ENCODE measurements at regions not wholly inside any gene's neighbourhood (a gene's known extent, or its start where the extent isn't known, plus 50 kb on each side); places are given as distances from the start of the nearest gene placed in this dataset.

- DNase-seq (ENCODE audit: low read depth in 6 of 9, low spot score in 9 of 9) = no peak
- WGBS = 75% methylated on average over 25 of the region's 25 CpGs
- Histone ChIP-seq H3K4me3 (ENCODE audit: low read length in 2 of 2) (no peak overlapping the region), H3K4me1 (ENCODE audit: control insufficient read depth in 2 of 2, insufficient read depth in 2 of 2, low read length in 2 of 2) (no peaks in the 10 kb centered on the region), H3K36me3 (ENCODE audit: control insufficient read depth in 2 of 2, insufficient read depth in 2 of 2, low read length in 1 of 2) (no peaks in the 10 kb centered on the region), H3K27me3 (ENCODE audit: control insufficient read depth in 2 of 2, insufficient read depth in 1 of 2, low read length in 1 of 2) (no peaks in the 10 kb centered on the region), H3K9me3 (ENCODE audit: control insufficient read depth in 2 of 2, insufficient read depth in 1 of 2, low read length in 1 of 2) (peaks cover 20 to 100% of the 10 kb centered on the region in 2 donors), H3K27ac (ENCODE audit: low read depth in 1 of 2, low read length in 1 of 2) (no peak overlapping the region)
Measured at GRCh38 chr12:34400986-34401658, 378.8 kb downstream of the ALG10 start.

GRCh38 chr12:34401659-34402227 lies 379.4 kb downstream of the ALG10 start:
- Histone ChIP-seq H3K36me3 (ENCODE audit: control insufficient read depth in 2 of 2, insufficient read depth in 2 of 2, low read length in 1 of 2) (no peaks in the 10 kb centered on the region), H3K27ac (ENCODE audit: low read depth in 1 of 2, low read length in 1 of 2) (no peak overlapping the region), H3K27me3 (ENCODE audit: control insufficient read depth in 2 of 2, insufficient read depth in 1 of 2, low read length in 1 of 2) (no peaks in the 10 kb centered on the region), H3K4me1 (ENCODE audit: control insufficient read depth in 2 of 2, insufficient read depth in 2 of 2, low read length in 2 of 2) (no peaks in the 10 kb centered on the region), H3K9me3 (ENCODE audit: control insufficient read depth in 2 of 2, insufficient read depth in 1 of 2, low read length in 1 of 2) (peaks cover 20 to 100% of the 10 kb centered on the region in 2 donors), H3K4me3 (ENCODE audit: low read length in 2 of 2) (no peak overlapping the region)
- DNase-seq (ENCODE audit: low read depth in 6 of 9, low spot score in 9 of 9) = no peak
- 62% methylated on average over 28 of the region's 28 CpGs for WGBS

- H3K9me3 ChIP-seq (ENCODE audit: control insufficient read depth in 2 of 2, insufficient read depth in 1 of 2, low read length in 1 of 2) = peaks cover 14 to 99% of the 10 kb centered on the region in 2 donors
Measured at GRCh38 chr12:34402228-34402898, 380.1 kb downstream of the ALG10 start.

GRCh38 chr12:34402899-34403705 lies 380.8 kb downstream of the ALG10 start:
- H3K27ac ChIP-seq (ENCODE audit: low read depth in 1 of 2, low read length in 1 of 2) = no peak overlapping the region
- no peaks in the 10 kb centered on the region for H3K27me3 ChIP-seq (ENCODE audit: control insufficient read depth in 2 of 2, insufficient read depth in 1 of 2, low read length in 1 of 2)
- H3K9me3 ChIP-seq (ENCODE audit: control insufficient read depth in 2 of 2, insufficient read depth in 1 of 2, low read length in 1 of 2) = peaks cover 12 to 91% of the 10 kb centered on the region in 2 donors
- WGBS = 80% methylated on average over 33 of the region's 33 CpGs
- DNase-seq (ENCODE audit: low read depth in 6 of 9, low spot score in 9 of 9) = no peak
- H3K4me3 ChIP-seq (ENCODE audit: low read length in 2 of 2) = no peak overlapping the region
- H3K4me1 ChIP-seq (ENCODE audit: control insufficient read depth in 2 of 2, insufficient read depth in 2 of 2, low read length in 2 of 2) = no peaks in the 10 kb centered on the region
- H3K36me3 ChIP-seq (ENCODE audit: control insufficient read depth in 2 of 2, insufficient read depth in 2 of 2, low read length in 1 of 2) = no peaks in the 10 kb centered on the region

More at GRCh38 chr12:34402228-34402898, 380.1 kb downstream of the ALG10 start:
- Histone ChIP-seq H3K4me3 (ENCODE audit: low read length in 2 of 2) (no peak overlapping the region), H3K36me3 (ENCODE audit: control insufficient read depth in 2 of 2, insufficient read depth in 2 of 2, low read length in 1 of 2) (no peaks in the 10 kb centered on the region), H3K4me1 (ENCODE audit: control insufficient read depth in 2 of 2, insufficient read depth in 2 of 2, low read length in 2 of 2) (no peaks in the 10 kb centered on the region), H3K27me3 (ENCODE audit: control insufficient read depth in 2 of 2, insufficient read depth in 1 of 2, low read length in 1 of 2) (no peaks in the 10 kb centered on the region), H3K27ac (ENCODE audit: low read depth in 1 of 2, low read length in 1 of 2) (no peak overlapping the region)
- no peak for DNase-seq (ENCODE audit: low read depth in 6 of 9, low spot score in 9 of 9)
- 72% methylated on average over 30 of the region's 30 CpGs for whole genome bisulfite sequencing

GRCh38 chr12:34403706-34404376 lies 381.5 kb downstream of the ALG10 start:
- DNase-seq (ENCODE audit: low read depth in 6 of 9, low spot score in 9 of 9) = no peak
- Histone ChIP-seq H3K27me3 (ENCODE audit: control insufficient read depth in 2 of 2, insufficient read depth in 1 of 2, low read length in 1 of 2) (no peaks in the 10 kb centered on the region), H3K4me1 (ENCODE audit: control insufficient read depth in 2 of 2, insufficient read depth in 2 of 2, low read length in 2 of 2) (no peaks in the 10 kb centered on the region), H3K9me3 (ENCODE audit: control insufficient read depth in 2 of 2, insufficient read depth in 1 of 2, low read length in 1 of 2) (peaks cover 9 to 84% of the 10 kb centered on the region in 2 donors), H3K36me3 (ENCODE audit: control insufficient read depth in 2 of 2, insufficient read depth in 2 of 2, low read length in 1 of 2) (no peaks in the 10 kb centered on the region), H3K4me3 (ENCODE audit: low read length in 2 of 2) (no peak overlapping the region), H3K27ac (ENCODE audit: low read depth in 1 of 2, low read length in 1 of 2) (no peak overlapping the region)
- WGBS = 63% methylated on average over 19 of the region's 19 CpGs

- Histone ChIP-seq H3K4me1 (ENCODE audit: control insufficient read depth in 2 of 2, insufficient read depth in 2 of 2, low read length in 2 of 2) (no peaks in the 10 kb centered on the region), H3K27ac (ENCODE audit: low read depth in 1 of 2, low read length in 1 of 2) (no peak overlapping the region), H3K4me3 (ENCODE audit: low read length in 2 of 2) (no peak overlapping the region), H3K36me3 (ENCODE audit: control insufficient read depth in 2 of 2, insufficient read depth in 2 of 2, low read length in 1 of 2) (no peaks in the 10 kb centered on the region), H3K9me3 (ENCODE audit: control insufficient read depth in 2 of 2, insufficient read depth in 1 of 2, low read length in 1 of 2) (peaks cover 9 to 76% of the 10 kb centered on the region in 2 donors), H3K27me3 (ENCODE audit: control insufficient read depth in 2 of 2, insufficient read depth in 1 of 2, low read length in 1 of 2) (no peaks in the 10 kb centered on the region)
- WGBS = 76% methylated on average over 19 of the region's 19 CpGs
- DNase-seq (ENCODE audit: low read depth in 6 of 9, low spot score in 9 of 9) = no peak
Measured at GRCh38 chr12:34404377-34405285, 382.3 kb downstream of the ALG10 start.

GRCh38 chr12:34405286-34406227 lies 383.3 kb downstream of the ALG10 start:
- H3K27ac ChIP-seq (ENCODE audit: low read depth in 1 of 2, low read length in 1 of 2) = no peak overlapping the region
- H3K4me1 ChIP-seq (ENCODE audit: control insufficient read depth in 2 of 2, insufficient read depth in 2 of 2, low read length in 2 of 2) = no peaks in the 10 kb centered on the region
- no peak for DNase-seq (ENCODE audit: low read depth in 6 of 9, low spot score in 9 of 9)
- no peaks in the 10 kb centered on the region for H3K27me3 ChIP-seq (ENCODE audit: control insufficient read depth in 2 of 2, insufficient read depth in 1 of 2, low read length in 1 of 2)
- H3K4me3 ChIP-seq (ENCODE audit: low read length in 2 of 2) = no peak overlapping the region
- H3K9me3 ChIP-seq (ENCODE audit: control insufficient read depth in 2 of 2, insufficient read depth in 1 of 2, low read length in 1 of 2) = peaks cover 7 to 67% of the 10 kb centered on the region in 2 donors
- 73% methylated on average over 22 of the region's 22 CpGs for WGBS
- no peaks in the 10 kb centered on the region for H3K36me3 ChIP-seq (ENCODE audit: control insufficient read depth in 2 of 2, insufficient read depth in 2 of 2, low read length in 1 of 2)
